OCI-LY7 (cell line): ENCODE measurements at regions not wholly inside any gene's neighbourhood (a gene's known extent, or its start where the extent isn't known, plus 50 kb on each side); places are given as distances from the start of the nearest gene placed in this dataset.

Experiments
- BruUV-seq: library from RNA; stranded (reverse); fragments of 400-500 nt; replicated peaks from 2 replicates; lab custom pipeline; 2021; lab: Mats Ljungman, UMichigan
- CTCF ChIA-PET: fragments of 300-600 bp; sonication (Branson Sonifier 250); formaldehyde crosslinking; loops from one replicate; lab custom pipeline; 2022; ENCODE audit warnings: antibody characterized with exemption; ENCODE audit not compliant: unreplicated experiment; lab: Charles Lee
- POLR2A ChIA-PET: fragments of 300-600 bp; sonication (Branson Sonifier 250); formaldehyde crosslinking; loops from one replicate; lab custom pipeline; 2022; ENCODE audit warnings: antibody characterized with exemption; lab: Charles Lee
- DNase-seq: peaks from one replicate; pipeline ENCODE4 v3.0.0-alpha.2; 2015; ENCODE audit warnings: low spot score
- H2AFZ ChIP-seq: fragments of 200-600 bp; sonication (generic), shearing (Covaris generic); 2 replicates; pipeline ENCODE4 v1.6.1; 2014; ENCODE audit warnings: mild to moderate bottlenecking, antibody characterized with exemption, low read length, moderate library complexity
- H3K27ac ChIP-seq: fragments of 200-600 bp; sonication (generic); 2 replicates; pipeline ENCODE4 v1.5.1; 2014; ENCODE audit warnings: mixed run types, low read depth, mild to moderate bottlenecking, moderate library complexity, low read length, inconsistent platforms; ENCODE audit not compliant: poor library complexity, severe bottlenecking
- H3K36me3 ChIP-seq: fragments of 200-600 bp; sonication (generic); 2 replicates; pipeline ENCODE4 v1.6.1; 2014; ENCODE audit warnings: mild to moderate bottlenecking, antibody characterized with exemption, low read length, moderate library complexity, mixed read lengths; ENCODE audit not compliant: insufficient read depth
- H3K4me1 ChIP-seq: fragments of 200-600 bp; sonication (generic); 2 replicates; pipeline ENCODE4 v1.5.1; 2014; ENCODE audit warnings: mild to moderate bottlenecking, low read length; ENCODE audit not compliant: insufficient read depth, poor library complexity, severe bottlenecking
- H3K4me2 ChIP-seq: fragments of 200-600 bp; sonication (generic); 2 replicates; pipeline ENCODE4 v1.6.1; 2014; ENCODE audit warnings: mild to moderate bottlenecking, low read length
- H3K4me3 ChIP-seq: fragments of 200-600 bp; sonication (generic); 2 replicates; pipeline ENCODE4 v1.5.1; 2014; ENCODE audit warnings: mild to moderate bottlenecking, low read depth, low read length; ENCODE audit not compliant: poor library complexity, severe bottlenecking
- H3K79me2 ChIP-seq: fragments of 200-600 bp; sonication (generic); 2 replicates; pipeline ENCODE4 v1.6.1; 2016; ENCODE audit warnings: low read depth, mild to moderate bottlenecking, low read length, moderate library complexity, mixed read lengths; ENCODE audit not compliant: insufficient read depth
- H3K9me2 ChIP-seq: fragments of 200-600 bp; sonication (generic); 2 replicates; pipeline ENCODE4 v1.6.1; 2016; ENCODE audit warnings: mild to moderate bottlenecking, low read length, mixed read lengths; ENCODE audit not compliant: insufficient read depth
- H3K9me3 ChIP-seq: fragments of 200-600 bp; sonication (generic); 2 replicates; pipeline ENCODE4 v1.6.1; 2014; ENCODE audit warnings: mild to moderate bottlenecking, mixed run types, low read length, mixed read lengths
- H4K20me1 ChIP-seq: fragments of 200-600 bp; sonication (generic); 2 replicates; pipeline ENCODE4 v1.6.1; 2014; ENCODE audit warnings: mild to moderate bottlenecking, antibody characterized with exemption, low read length, moderate library complexity, mixed read lengths; ENCODE audit not compliant: insufficient read depth
- EZH2phosphoT487 ChIP-seq: fragments of 200-600 bp; sonication (generic); IDR thresholded peaks from 2 replicates; pipeline ENCODE4 v1.6.1; 2018; ENCODE audit warnings: low read depth, borderline replicate concordance, mild to moderate bottlenecking, mixed run types, antibody characterized with exemption, low read length, moderate library complexity, mixed read lengths
- intact Hi-C: fragments of 100-400 bp; cut with micrococcal nuclease; formaldehyde crosslinking; loops from one replicate; pipeline ENCODE4 v1.10.0; 2022; ENCODE audit not compliant: unreplicated experiment
- TF ChIP-seq, protein P1 (sequence below): fragments of 200-600 bp; sonication (generic); conservative IDR thresholded peaks from 2 replicates; pipeline ENCODE4 v1.5.1; 2014; ENCODE audit warnings: mild to moderate bottlenecking, antibody characterized with exemption, low read length, moderate library complexity, mixed read lengths

DNA sequence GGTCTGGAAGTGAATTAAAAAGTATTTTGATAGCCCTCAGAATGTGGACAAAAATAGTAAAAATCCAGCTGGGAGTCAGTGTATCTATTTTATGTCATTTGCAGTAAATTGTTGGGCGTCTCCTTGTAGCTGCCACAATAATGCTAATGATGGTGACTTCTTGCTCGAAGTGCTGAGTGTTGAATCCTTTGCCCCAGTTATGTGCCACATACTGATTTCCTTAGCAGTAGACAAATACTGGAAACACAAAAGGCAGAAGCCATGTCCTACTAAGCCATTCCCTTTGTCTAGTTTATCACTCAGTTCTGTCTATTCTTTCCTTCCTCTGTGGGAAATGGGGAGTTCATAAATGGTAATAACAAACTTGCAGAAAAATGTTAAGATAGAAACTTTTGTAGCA is 70.7 kb upstream of the CXADR start:
- ChIA-PET POLR2A (interaction anchor here (0.5 to 1.8 kb wide), 5 partner anchors 9 to 1582 kb away, joined by 3 to 4 read pairs (median 4); no protein-coding TSS in a partner anchor), CTCF (interaction anchor here (0.7 kb wide), 1 partner anchor 10 kb away, joined by 6 read pairs; no protein-coding TSS in a partner anchor)
- Histone ChIP-seq H3K79me2 (no peaks in the 10 kb centered on the region), H3K4me3 (no peak overlapping the region), H3K9me3 (no peaks in the 10 kb centered on the region), H2AFZ (peak overlapping the region; percentile 11), H3K4me2 (no peak overlapping the region), H3K9me2 (no peaks in the 10 kb centered on the region), H3K36me3 (no peaks in the 10 kb centered on the region), H3K4me1 (peaks cover 23% of the 10 kb centered on the region), H4K20me1 (no peaks in the 10 kb centered on the region), H3K27ac (no peak overlapping the region)
- DNase-seq, result no peak
- BruUV-seq, result no TSS peak
- intact Hi-C loops, result no loop called here
- TF ChIP-seq, protein P1, sequence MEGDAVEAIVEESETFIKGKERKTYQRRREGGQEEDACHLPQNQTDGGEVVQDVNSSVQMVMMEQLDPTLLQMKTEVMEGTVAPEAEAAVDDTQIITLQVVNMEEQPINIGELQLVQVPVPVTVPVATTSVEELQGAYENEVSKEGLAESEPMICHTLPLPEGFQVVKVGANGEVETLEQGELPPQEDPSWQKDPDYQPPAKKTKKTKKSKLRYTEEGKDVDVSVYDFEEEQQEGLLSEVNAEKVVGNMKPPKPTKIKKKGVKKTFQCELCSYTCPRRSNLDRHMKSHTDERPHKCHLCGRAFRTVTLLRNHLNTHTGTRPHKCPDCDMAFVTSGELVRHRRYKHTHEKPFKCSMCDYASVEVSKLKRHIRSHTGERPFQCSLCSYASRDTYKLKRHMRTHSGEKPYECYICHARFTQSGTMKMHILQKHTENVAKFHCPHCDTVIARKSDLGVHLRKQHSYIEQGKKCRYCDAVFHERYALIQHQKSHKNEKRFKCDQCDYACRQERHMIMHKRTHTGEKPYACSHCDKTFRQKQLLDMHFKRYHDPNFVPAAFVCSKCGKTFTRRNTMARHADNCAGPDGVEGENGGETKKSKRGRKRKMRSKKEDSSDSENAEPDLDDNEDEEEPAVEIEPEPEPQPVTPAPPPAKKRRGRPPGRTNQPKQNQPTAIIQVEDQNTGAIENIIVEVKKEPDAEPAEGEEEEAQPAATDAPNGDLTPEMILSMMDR, result no peak
- no peak for TF ChIP-seq EZH2phosphoT487

DNA sequence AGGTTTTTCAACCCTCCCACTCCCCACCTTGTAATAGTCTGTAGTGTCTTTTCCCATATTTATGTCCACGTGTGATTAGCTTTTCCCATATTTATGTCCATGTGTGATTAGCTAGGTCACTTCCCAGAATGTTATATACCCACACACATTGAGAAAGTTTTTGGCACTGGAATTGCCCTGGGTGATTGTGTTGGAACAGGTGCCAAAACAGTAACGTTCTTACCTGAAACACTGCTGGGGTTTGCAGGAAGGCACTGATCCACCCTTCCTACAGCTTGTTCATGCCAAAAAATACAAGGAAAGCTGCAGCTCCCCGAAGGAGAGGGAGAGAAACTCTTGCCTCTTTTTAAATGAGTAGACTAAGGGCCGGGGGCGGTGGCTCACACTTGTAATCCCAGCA is 68.0 kb upstream of the CXADR start:
- no peak overlapping the region for H3K4me2 ChIP-seq
- no peaks in the 10 kb centered on the region for H3K9me3 ChIP-seq
- H2AFZ ChIP-seq, result no peak overlapping the region
- H4K20me1 ChIP-seq, result no peaks in the 10 kb centered on the region
- ChIA-PET POLR2A (interaction anchor here (0.6 to 1.2 kb wide), 2 partner anchors 11 to 24 kb away, joined by 3 read pairs; no protein-coding TSS in a partner anchor), CTCF (no interaction called here)
- peaks cover 5% of the 10 kb centered on the region for H3K4me1 ChIP-seq
- no peaks in the 10 kb centered on the region for H3K79me2 ChIP-seq
- H3K9me2 ChIP-seq, result no peaks in the 10 kb centered on the region
- no peak for DNase-seq
- TF ChIP-seq, protein P1, result no peak
- TF ChIP-seq EZH2phosphoT487, result no peak
- no peak overlapping the region for H3K27ac ChIP-seq
- no peak overlapping the region for H3K4me3 ChIP-seq
- H3K36me3 ChIP-seq, result no peaks in the 10 kb centered on the region
- intact Hi-C loops, result no loop called here
- BruUV-seq, result no TSS peak

DNA sequence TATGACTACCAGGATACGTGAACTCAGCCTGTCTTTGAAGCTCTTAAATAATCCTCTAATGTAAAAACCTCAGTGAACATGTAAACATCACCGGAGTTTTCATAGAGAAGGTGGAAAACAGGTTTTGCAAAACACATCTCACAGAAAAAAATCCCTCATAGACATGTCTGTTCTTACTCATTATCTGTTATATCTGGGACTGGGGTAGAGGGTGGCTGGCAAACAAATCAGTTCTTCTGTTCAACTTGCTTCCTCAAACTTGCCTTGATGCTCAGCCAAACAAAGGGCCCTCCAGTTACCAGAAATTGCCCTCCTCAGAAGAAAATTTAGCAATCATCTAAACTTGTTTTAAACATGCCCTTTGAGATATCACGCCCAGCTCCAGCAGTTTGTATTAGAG is 66.1 kb upstream of the CXADR start:
- no peak for DNase-seq
- intact Hi-C loops, result no loop called here
- no peaks in the 10 kb centered on the region for H3K9me3 ChIP-seq
- TF ChIP-seq EZH2phosphoT487, result no peak
- TF ChIP-seq, protein P1, result no peak
- peak overlapping the region; percentile 39; the same call in 1 of the 2 replicates for H2AFZ ChIP-seq
- H3K9me2 ChIP-seq, result no peaks in the 10 kb centered on the region
- H3K4me1 ChIP-seq, result peaks cover 11% of the 10 kb centered on the region
- H4K20me1 ChIP-seq, result no peaks in the 10 kb centered on the region
- no TSS peak for BruUV-seq
- H3K4me2 ChIP-seq, result no peak overlapping the region
- ChIA-PET CTCF (no interaction called here), POLR2A (interaction anchor here (0.5 to 2.8 kb wide), 7 partner anchors 7 to 40 kb away, joined by 3 to 9 read pairs (median 3); no protein-coding TSS in a partner anchor)
- no peaks in the 10 kb centered on the region for H3K36me3 ChIP-seq
- H3K27ac ChIP-seq, result no peak overlapping the region
- H3K79me2 ChIP-seq, result no peaks in the 10 kb centered on the region
- H3K4me3 ChIP-seq, result no peak overlapping the region
